Smooth muscle cell (in vitro differentiated cells): ENCODE measurements at regions not wholly inside any gene's neighbourhood (a gene's known extent, or its start where the extent isn't known, plus 50 kb on each side); places are given as distances from the start of the nearest gene placed in this dataset.

Experiments
- DNase-seq: peaks from one replicate; lab custom pipeline; 2025; ENCODE audit not compliant: unreplicated experiment; lab: John Stamatoyannopoulos, UW
- H2AFZ ChIP-seq: fragments of 200-600 bp; sonication (generic); 2 replicates; pipeline ENCODE4 v1.6.0; 2016; ENCODE audit warnings: antibody characterized with exemption, low read depth, mild to moderate bottlenecking
- H3F3A ChIP-seq: fragments of 200-600 bp; sonication (generic); 2 replicates; pipeline ENCODE4 v1.6.0; 2017; ENCODE audit warnings: antibody characterized with exemption, low read depth
- H3K27ac ChIP-seq: fragments of 200-600 bp; sonication (generic); 2 replicates; pipeline ENCODE4 v1.5.1; 2016; ENCODE audit warnings: low read depth, mild to moderate bottlenecking
- H3K27me3 ChIP-seq: fragments of 200-600 bp; sonication (generic); 2 replicates; pipeline ENCODE4 v1.6.1; 2016; ENCODE audit warnings: low read depth, mild to moderate bottlenecking
- H3K36me3 ChIP-seq: fragments of 200-600 bp; sonication (generic); 2 replicates; pipeline ENCODE4 v1.5.1; 2016; ENCODE audit warnings: low read depth
- H3K4me1 ChIP-seq: fragments of 200-600 bp; sonication (generic); 2 replicates; pipeline ENCODE4 v1.5.1; 2016; ENCODE audit warnings: low read depth
- H3K4me2 ChIP-seq: fragments of 200-600 bp; sonication (generic); 2 replicates; pipeline ENCODE4 v1.6.0; 2016; ENCODE audit warnings: mild to moderate bottlenecking
- H3K4me3 ChIP-seq: fragments of 200-600 bp; sonication (generic); 2 replicates; pipeline ENCODE4 v1.5.1; 2016; ENCODE audit warnings: mild to moderate bottlenecking
- H3K79me2 ChIP-seq: fragments of 200-600 bp; sonication (generic); 2 replicates; pipeline ENCODE4 v1.6.0; 2016; ENCODE audit warnings: low read depth, mild to moderate bottlenecking
- H3K9ac ChIP-seq: fragments of 200-600 bp; sonication (generic); 2 replicates; pipeline ENCODE4 v1.6.0; 2016; ENCODE audit warnings: low read depth
- H3K9me3 ChIP-seq: fragments of 200-600 bp; sonication (generic); replicated peaks from 2 replicates; pipeline ENCODE4 v1.5.1; 2016; ENCODE audit warnings: low read depth
- H4K20me1 ChIP-seq: fragments of 200-600 bp; sonication (generic); 2 replicates; pipeline ENCODE4 v1.6.0; 2016; ENCODE audit warnings: low read depth
- WGBS: methylation state at CpG from one replicate; pipeline ENCODE4 v1.1.7; 2016; ENCODE audit warnings: low lambda C conversion rate; 5-methylcytosine and 5-hydroxymethylcytosine counted together
- TF ChIP-seq, protein P1 (sequence below): fragments of 200-600 bp; sonication (generic); IDR thresholded peaks from 2 replicates; pipeline ENCODE4 v1.5.1; 2017; ENCODE audit warnings: borderline replicate concordance, mild to moderate bottlenecking, antibody characterized with exemption; ENCODE audit not compliant: insufficient read depth, poor library complexity, severe bottlenecking

DNA sequence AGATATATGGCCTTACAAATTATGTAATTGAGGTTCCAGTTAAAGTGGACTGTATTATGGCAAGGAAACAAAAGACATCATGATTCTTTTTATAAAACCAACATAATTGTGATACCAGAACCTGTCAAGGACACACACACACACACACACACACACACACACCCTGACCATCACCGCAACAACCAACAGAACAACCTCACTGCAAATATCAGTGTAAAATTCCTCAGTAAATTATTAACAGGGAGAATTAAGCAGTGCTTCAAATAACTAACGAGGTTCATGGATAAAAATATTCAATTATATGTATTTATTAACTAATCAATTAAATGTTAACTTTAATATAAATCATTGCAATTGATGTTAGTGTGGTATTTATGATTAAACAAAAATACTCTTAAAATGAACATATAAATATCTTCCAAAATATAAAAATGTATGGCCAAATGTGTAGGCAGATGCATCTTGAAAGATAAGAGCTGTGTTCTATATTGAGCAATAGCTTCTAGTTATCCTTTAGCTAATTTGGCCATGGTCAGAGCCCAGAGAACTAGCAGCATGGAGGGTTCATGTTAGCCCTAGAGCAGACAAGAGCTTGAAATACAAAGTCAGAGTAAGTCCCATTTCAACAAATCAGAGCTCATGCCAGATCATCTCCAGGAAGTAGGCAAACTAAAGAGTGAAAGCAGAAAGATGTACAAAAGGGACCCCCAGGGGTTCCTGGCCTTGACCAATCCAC is 280.5 kb upstream of the ADAMTS16 start:
- Histone ChIP-seq H3K4me3 (no peak overlapping the region), H3K9ac (no peak overlapping the region), H2AFZ (no peak overlapping the region), H3K36me3 (no peaks in the 10 kb centered on the region), H3F3A (no peaks in the 10 kb centered on the region), H3K4me2 (no peak overlapping the region), H4K20me1 (no peaks in the 10 kb centered on the region), H3K27me3 (no peaks in the 10 kb centered on the region), H3K27ac (no peak overlapping the region), H3K9me3 (no peaks in the 10 kb centered on the region), H3K4me1 (no peaks in the 10 kb centered on the region), H3K79me2 (no peaks in the 10 kb centered on the region)
- no peak for DNase-seq
- TF ChIP-seq, protein P1, sequence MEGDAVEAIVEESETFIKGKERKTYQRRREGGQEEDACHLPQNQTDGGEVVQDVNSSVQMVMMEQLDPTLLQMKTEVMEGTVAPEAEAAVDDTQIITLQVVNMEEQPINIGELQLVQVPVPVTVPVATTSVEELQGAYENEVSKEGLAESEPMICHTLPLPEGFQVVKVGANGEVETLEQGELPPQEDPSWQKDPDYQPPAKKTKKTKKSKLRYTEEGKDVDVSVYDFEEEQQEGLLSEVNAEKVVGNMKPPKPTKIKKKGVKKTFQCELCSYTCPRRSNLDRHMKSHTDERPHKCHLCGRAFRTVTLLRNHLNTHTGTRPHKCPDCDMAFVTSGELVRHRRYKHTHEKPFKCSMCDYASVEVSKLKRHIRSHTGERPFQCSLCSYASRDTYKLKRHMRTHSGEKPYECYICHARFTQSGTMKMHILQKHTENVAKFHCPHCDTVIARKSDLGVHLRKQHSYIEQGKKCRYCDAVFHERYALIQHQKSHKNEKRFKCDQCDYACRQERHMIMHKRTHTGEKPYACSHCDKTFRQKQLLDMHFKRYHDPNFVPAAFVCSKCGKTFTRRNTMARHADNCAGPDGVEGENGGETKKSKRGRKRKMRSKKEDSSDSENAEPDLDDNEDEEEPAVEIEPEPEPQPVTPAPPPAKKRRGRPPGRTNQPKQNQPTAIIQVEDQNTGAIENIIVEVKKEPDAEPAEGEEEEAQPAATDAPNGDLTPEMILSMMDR: no peak
- WGBS: 90% methylated on average over 2 of the region's 2 CpGs

GRCh38 chr5:4860631-4861030 is 279.5 kb upstream of the ADAMTS16 start:
- Histone ChIP-seq H2AFZ (no peak overlapping the region), H3K4me2 (no peak overlapping the region), H3K27ac (no peak overlapping the region), H3K79me2 (no peaks in the 10 kb centered on the region), H3K36me3 (no peaks in the 10 kb centered on the region), H4K20me1 (no peaks in the 10 kb centered on the region), H3K4me1 (no peaks in the 10 kb centered on the region), H3F3A (no peaks in the 10 kb centered on the region), H3K9me3 (no peaks in the 10 kb centered on the region), H3K9ac (no peak overlapping the region), H3K27me3 (no peaks in the 10 kb centered on the region), H3K4me3 (no peak overlapping the region)
- TF ChIP-seq, protein P1: no peak
- DNase-seq: no peak
- WGBS: 83% methylated on average over 5 of the region's 5 CpGs

DNA sequence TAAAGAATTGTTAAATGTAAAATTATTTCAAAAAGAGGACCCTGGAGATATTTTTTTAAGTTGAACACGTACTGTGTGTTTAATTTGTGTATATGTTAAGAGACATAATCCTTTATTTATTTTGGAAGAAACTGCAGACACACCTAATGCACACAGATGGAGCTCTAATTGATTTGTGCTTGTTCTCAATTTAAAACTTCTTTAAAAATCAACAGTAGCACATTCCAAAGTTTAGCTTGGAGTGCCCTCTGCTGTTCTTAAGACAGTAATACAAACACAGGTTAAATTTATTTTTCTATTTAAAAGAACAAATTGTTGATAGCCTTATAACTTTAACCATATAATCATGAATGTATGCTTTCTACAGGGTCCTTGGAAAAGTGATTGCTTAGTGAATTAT is 277.6 kb upstream of the ADAMTS16 start:
- TF ChIP-seq, protein P1: peak; percentile 80

GRCh38 chr5:4866131-4866659 is 273.9 kb upstream of the ADAMTS16 start:
- Histone ChIP-seq H3K27ac (no peak overlapping the region), H3K4me3 (no peak overlapping the region), H3K9me3 (no peaks in the 10 kb centered on the region), H3K79me2 (no peaks in the 10 kb centered on the region), H3K27me3 (no peaks in the 10 kb centered on the region), H3K4me2 (no peak overlapping the region), H3K9ac (no peak overlapping the region), H3F3A (no peaks in the 10 kb centered on the region), H4K20me1 (no peaks in the 10 kb centered on the region), H2AFZ (no peak overlapping the region), H3K4me1 (no peaks in the 10 kb centered on the region), H3K36me3 (no peaks in the 10 kb centered on the region)
- WGBS: 98% methylated on average over 46 of the region's 49 CpGs
- no peak for DNase-seq
- TF ChIP-seq, protein P1: no peak

More for the DNA sequence above, 277.6 kb upstream of the ADAMTS16 start:
- H3K27ac ChIP-seq: no peak overlapping the region
- no peak for DNase-seq
- no peaks in the 10 kb centered on the region for H3F3A ChIP-seq
- no peak overlapping the region for H3K4me3 ChIP-seq
- H3K4me1 ChIP-seq: no peaks in the 10 kb centered on the region
- no peaks in the 10 kb centered on the region for H3K27me3 ChIP-seq
- H3K4me2 ChIP-seq: no peak overlapping the region
- 0% methylated on average over 1 of the region's 1 CpG for WGBS
- H4K20me1 ChIP-seq: no peaks in the 10 kb centered on the region
- H2AFZ ChIP-seq: no peak overlapping the region
- H3K9ac ChIP-seq: no peak overlapping the region
- H3K79me2 ChIP-seq: no peaks in the 10 kb centered on the region
- H3K36me3 ChIP-seq: no peaks in the 10 kb centered on the region
- H3K9me3 ChIP-seq: no peaks in the 10 kb centered on the region
